ENCODE measurements at regions not wholly inside any gene's neighbourhood (a gene's known extent, or its start where the extent isn't known, plus 50 kb on each side); places are given as distances from the start of the nearest gene placed in this dataset.

- no peak for DNase-seq (ENCODE audit: low read depth, low spot score)
Measured at GRCh38 chrX:68928401-68928800, 99.6 kb downstream of the EFNB1 start.

DNA sequence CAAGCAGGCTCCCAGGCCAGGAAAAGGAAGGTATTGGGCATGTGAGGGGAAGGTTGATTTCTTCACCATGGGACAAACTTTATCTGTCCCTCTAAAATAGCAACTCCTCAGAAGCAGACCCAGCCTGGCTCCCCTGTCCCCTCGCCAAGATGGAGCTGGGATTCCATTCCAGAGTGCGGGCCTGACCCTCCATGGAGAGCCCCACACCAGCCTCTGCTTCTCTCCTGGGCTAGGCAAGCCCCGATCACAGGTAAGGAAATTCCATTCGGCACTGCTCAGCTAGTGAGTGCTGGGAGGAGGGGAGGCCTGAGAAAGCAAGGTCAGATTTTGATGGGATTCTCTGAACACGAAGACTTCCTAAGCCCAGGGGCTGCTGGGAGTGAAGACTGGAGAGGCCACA, 98.4 kb downstream of the EFNB1 start:
- DNase-seq (ENCODE audit: low read depth, low spot score): no peak

DNA sequence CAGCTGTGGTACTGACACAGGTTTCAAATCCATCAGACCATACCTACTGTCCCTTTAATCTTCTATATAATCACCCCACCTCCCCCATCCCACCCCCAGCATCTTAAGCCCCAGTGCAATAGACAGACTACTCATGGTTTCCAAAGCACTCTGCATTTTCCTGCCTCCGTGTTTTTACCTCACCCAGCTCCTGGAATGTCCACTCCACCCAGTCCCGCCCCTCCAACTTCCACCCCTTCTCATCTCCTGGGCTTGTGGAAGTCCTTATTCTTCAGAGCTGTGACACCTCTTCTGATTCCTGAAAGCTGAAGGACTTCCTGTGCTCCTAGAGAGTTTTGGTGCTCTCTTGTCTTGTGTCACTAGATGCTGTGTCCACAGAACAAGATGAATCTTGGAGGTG, 94.3 kb downstream of the EFNB1 start:
- DNase-seq (ENCODE audit: low read depth, low spot score): no peak

- no peak for DNase-seq (ENCODE audit: low read depth, low spot score)
Measured at GRCh38 chrX:68922013-68922412, 93.2 kb downstream of the EFNB1 start.

- no peak for DNase-seq (ENCODE audit: low read depth, low spot score)
Measured at GRCh38 chrX:68920561-68920960, 91.7 kb downstream of the EFNB1 start.

GRCh38 chrX:68919707-68920106, 90.9 kb downstream of the EFNB1 start:
- no peak for DNase-seq (ENCODE audit: low read depth, low spot score)

- no peak for DNase-seq (ENCODE audit: low read depth, low spot score)
Measured at GRCh38 chrX:68918202-68918601, 89.4 kb downstream of the EFNB1 start.

DNA sequence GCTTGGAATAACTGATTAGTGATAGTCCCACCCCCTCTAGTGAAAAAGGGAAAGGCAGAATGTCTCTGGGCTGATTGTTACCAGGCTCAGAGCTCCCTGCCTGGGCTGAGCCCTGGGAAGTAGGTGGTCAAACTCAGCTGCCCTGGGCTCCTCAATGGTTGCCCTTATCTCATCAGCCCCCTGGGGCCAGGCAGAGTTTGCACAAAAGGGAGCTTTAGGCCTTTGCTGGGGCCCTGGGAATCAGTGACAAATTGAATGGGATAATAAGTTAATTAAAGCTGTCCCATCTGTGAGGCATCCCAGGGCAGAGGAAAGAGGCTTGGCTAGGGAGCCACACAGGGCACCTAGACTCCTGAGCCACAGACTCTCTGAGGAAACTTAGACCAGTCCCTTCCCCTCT, 89.0 kb downstream of the EFNB1 start:
- no peak for DNase-seq (ENCODE audit: low read depth, low spot score)

- DNase-seq (ENCODE audit: low read depth, low spot score): no peak
Measured at GRCh38 chrX:68916891-68917290, 88.1 kb downstream of the EFNB1 start.

DNA sequence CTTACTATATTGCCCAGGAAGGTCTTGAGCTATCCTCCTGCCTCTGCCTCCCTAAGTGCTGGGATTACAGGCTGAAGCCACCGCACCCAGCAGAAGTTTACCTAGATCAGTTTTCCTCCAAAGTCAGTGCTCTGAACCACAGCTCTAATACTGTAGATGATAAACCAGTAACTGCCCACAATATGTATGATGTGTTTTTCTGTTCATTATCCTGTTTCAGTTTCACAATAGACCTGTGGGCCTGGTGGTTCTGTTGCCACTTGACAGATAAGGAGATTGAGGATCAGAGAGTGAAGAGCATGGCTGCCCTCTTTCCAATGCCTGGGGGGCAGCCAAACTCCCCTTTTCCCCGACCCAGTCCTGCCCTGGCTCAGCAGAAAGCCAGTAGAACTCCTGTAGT, 87.0 kb downstream of the EFNB1 start:
- DNase-seq (ENCODE audit: low read depth, low spot score): no peak

DNA sequence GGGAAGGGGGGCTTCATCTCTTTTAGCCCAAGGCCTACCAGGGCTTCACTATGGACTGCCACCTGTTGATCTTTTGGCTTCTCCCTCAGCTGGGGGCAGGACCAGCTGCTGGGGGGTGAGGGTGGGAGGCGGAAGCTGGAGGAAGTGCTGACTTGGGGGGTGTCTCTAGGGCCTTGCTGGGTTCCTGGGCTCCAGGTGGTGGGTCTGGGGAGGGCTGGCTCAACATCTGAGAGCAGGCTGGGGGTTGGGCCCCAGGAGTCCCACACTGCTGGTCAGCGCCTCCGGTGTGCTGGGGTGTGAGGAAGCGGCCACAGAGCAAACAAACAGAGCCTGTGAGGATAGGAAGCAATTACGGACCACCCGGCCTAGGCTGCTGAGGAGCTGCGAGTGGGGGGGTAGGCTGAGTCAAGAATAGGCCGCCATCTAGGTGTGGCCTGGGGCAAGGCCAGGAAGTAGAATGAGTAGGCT, 85.7 kb downstream of the EFNB1 start:
- no peak for DNase-seq (ENCODE audit: low read depth, low spot score)

GRCh38 chrX:68913249-68913547, 84.4 kb downstream of the EFNB1 start:
- no peak for DNase-seq (ENCODE audit: low read depth, low spot score)

DNA sequence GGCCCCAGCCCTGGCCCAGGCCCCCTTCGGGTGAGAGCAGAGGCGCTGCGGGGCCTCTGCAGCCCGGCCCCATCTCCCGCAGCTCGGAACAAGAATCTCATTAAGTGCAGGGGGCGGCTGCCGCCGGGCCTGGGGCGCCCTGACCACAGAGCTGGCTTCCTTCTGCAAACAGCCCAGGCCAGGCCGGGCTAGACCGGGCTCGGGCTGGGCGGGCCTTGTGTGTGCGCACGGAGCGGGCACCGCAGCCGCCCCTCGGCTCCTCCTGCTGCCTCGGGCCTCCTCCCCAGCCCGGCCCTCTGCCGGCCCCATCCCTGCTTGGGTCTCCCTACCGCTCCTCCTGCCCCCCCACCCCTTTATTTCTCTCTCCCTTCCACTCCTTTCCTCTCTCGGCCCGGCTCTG, 83.3 kb downstream of the EFNB1 start:
- no peak for DNase-seq (ENCODE audit: low read depth, low spot score)

DNA sequence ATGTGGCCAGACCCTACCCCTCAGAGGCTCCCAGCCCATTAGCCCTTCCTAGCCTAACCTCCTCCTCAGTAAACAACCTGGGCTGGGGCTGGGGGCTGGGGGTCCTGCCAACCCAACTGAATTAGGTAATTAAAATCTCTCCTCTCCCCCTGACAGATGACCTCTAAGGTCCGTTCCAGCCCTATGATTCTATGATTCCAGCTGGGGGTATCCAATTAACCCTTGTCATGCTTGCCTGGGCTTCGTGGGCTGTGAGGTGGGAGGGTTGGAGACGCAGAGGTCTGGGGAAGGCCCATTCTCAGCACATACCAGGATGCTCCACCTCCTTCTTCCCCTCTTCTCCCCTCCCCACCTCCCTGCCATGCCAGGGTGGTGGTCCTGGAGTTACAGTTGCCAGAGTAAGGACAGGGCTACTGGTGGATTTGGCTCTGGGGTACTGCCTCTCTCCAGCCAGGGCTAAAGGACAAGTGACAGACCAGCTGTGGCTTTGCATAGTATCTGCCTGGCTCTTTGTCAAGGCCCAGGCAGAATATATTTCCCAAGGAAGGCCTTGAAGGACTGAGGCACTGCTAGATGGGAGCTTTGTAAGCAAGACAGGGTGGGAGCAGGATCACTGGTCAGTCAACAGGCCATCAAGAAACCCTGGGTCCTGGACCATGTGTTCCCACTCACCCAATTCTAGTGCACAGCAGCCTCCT, 82.1 kb downstream of the EFNB1 start:
- no peak for DNase-seq (ENCODE audit: low read depth, low spot score)

DNA sequence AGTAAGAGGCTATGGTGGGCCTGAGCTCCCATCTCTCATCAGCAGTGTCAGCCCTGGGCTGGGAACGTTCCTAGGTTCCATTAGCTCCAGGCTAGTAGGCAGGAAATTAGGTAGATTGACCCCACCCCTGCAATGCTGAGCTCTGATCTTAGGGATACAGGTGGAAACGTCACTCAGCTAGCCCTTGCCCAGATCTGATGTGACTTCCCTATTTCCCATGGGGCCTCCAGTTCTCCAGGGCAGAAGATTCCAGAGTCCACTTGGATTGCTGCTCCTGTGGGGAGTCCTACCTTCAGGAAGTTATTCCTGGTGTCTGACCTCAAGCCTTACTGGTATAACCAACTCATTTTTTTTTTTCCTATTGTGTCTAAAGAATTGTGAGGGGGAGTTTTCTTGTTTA, 81.1 kb downstream of the EFNB1 start:
- DNase-seq (ENCODE audit: low read depth, low spot score): no peak

- DNase-seq (ENCODE audit: low read depth, low spot score): no peak
Measured at GRCh38 chrX:68908071-68908470, 79.2 kb downstream of the EFNB1 start.

DNA sequence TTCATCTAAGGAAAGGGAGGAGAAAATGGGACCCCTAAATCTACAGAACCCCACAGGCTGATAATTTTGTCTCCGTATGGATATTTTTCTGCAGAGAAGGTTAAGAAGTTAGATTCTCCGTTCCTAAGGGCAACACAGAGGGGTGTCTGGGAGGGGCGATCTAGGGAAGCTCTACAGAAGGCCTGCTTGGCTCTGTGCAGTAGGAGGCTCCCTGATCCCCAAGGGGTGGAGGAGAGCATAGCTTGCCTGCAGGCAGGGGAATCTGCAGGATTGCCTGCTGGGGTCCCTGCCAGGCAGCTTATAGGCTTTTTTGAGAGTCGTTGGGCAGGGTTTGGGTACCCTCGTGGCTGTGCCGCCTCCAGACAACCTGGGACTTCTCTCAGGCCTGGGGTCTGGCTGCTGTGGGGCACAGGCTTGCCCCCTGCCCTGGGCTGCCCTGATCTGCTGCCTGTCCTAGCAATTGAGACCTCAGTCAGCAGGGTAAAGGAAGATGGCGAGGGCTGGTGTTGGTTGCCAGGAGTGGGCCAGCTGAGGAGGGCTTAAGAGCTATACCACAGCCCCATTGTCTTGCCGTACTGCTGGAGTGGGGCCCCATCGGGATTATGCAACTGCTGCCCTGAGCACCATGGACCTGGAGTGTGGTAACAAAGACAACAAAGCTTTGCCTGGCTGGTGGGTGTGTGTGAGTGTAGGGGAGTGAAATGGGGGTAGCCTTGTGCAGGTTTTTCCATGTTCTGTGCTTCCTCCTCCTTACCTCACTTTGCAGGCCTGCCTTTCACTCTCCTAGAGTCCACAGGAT, 74.1 kb downstream of the EFNB1 start:
- no peak for DNase-seq (ENCODE audit: low read depth, low spot score)

DNA sequence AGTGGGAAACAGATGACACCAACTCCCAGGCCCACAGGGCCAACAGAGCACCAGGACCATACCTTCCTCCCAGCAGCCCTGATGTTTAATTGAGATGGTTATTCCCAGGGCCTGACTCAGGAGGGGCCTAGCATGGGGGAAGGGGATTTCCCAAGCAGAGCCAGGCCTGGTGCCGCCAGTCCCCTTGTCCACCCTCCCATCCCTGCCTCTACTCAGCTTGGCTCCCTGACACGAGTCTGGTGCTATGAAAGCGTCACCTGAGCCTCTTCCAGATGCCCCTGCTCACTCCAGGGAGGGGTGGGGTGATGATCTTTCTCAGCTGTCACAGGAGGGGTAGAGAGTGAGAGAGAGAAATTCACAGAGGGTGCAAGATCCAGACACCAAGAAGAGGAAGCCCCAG, 72.7 kb downstream of the EFNB1 start:
- DNase-seq (ENCODE audit: low read depth, low spot score): no peak

- DNase-seq (ENCODE audit: low read depth, low spot score): no peak
Measured at GRCh38 chrX:68898598-68898997, 69.8 kb downstream of the EFNB1 start.

DNA sequence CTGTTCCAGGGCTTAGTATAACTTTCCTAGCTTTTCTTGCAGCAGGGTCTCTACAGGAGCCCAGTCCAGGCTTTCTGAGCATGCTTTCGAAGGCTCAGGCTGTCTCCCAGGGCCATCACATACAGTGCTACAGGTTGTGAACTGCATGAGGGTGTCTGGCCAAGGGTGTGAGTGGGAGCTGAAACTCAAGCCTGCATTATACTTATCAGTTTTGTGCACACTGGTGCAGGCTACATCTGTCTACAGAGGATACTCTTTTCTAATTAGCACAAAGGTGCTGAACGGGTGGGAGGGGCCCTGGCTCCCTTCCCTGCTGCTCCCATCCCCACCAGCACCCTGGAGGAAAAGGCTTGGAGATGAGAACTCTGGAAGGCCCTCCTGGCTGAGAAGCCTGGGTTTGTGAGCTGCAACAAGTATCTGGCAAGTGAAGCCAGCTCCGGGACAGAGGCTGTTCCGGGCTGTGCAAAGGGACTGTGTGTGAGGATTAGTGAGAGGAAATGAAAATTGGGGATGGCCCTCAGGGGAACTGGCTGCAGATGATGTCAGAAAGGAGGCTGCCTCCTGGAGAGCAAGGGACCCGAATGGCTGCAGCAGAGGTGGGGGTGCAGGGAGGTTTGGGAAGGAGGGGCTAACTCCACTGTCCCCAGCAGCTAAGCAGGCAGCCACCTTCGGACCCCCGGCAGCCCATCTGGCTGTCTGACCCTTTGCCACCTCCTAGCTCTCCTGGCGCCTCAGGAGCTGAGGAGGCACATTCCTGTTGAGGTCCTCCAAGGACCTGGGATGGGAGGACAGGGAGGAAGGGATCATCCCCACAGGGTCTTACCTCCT, 68.5 kb downstream of the EFNB1 start:
- DNase-seq (ENCODE audit: low read depth, low spot score): no peak

- no peak for DNase-seq (ENCODE audit: low read depth, low spot score)
Measured at GRCh38 chrX:68896581-68896980, 67.8 kb downstream of the EFNB1 start.

GRCh38 chrX:68895778-68896177, 67.0 kb downstream of the EFNB1 start:
- no peak for DNase-seq (ENCODE audit: low read depth, low spot score)
